GM23248 (cell line): ENCODE measurements at regions not wholly inside any gene's neighbourhood (a gene's known extent, or its start where the extent isn't known, plus 50 kb on each side); places are given as distances from the start of the nearest gene placed in this dataset.

Experiments
- DNase-seq: peaks from one replicate; pipeline ENCODE4 v3.0.0-alpha.2; 2015
- H2AFZ ChIP-seq: fragments of 200-600 bp; sonication (generic); 2 replicates; pipeline ENCODE4 v1.6.1; 2016; ENCODE audit warnings: antibody characterized with exemption
- H3F3A ChIP-seq: fragments of 200-600 bp; sonication (generic); 2 replicates; pipeline ENCODE4 v1.6.1; 2016; ENCODE audit warnings: mild to moderate bottlenecking, antibody characterized with exemption, mixed run types; ENCODE audit not compliant: insufficient read depth
- H3K27ac ChIP-seq: fragments of 200-600 bp; sonication (generic); 2 replicates; pipeline ENCODE4 v1.5.1; 2016; ENCODE audit warnings: mild to moderate bottlenecking
- H3K27me3 ChIP-seq: fragments of 200-600 bp; sonication (generic); replicated peaks from 2 replicates; pipeline ENCODE4 v1.6.1; 2016; ENCODE audit warnings: mild to moderate bottlenecking; ENCODE audit not compliant: insufficient read depth
- H3K36me3 ChIP-seq: fragments of 200-600 bp; sonication (generic); 2 replicates; pipeline ENCODE4 v1.6.1; 2016; ENCODE audit warnings: low read depth, mild to moderate bottlenecking
- H3K4me1 ChIP-seq: fragments of 200-600 bp; sonication (generic); 2 replicates; pipeline ENCODE4 v1.6.1; 2016; ENCODE audit warnings: mild to moderate bottlenecking; ENCODE audit not compliant: insufficient read depth
- H3K4me2 ChIP-seq: fragments of 200-600 bp; sonication (generic); one replicate; pipeline ENCODE4 v1.6.1; 2016; ENCODE audit warnings: mild to moderate bottlenecking; ENCODE audit not compliant: unreplicated experiment
- H3K4me3 ChIP-seq: fragments of 200-600 bp; sonication (generic); 2 replicates; pipeline ENCODE4 v1.5.1; 2016; ENCODE audit warnings: mild to moderate bottlenecking
- H3K79me2 ChIP-seq: fragments of 200-600 bp; sonication (generic); 2 replicates; pipeline ENCODE4 v1.6.1; 2016; ENCODE audit warnings: mild to moderate bottlenecking; ENCODE audit not compliant: insufficient read depth
- H3K9ac ChIP-seq: fragments of 200-600 bp; sonication (generic); 2 replicates; pipeline ENCODE4 v1.6.1; 2016; ENCODE audit warnings: mild to moderate bottlenecking
- H3K9me2 ChIP-seq: fragments of 200-600 bp; sonication (generic); 2 replicates; pipeline ENCODE4 v1.6.1; 2016; ENCODE audit warnings: mixed run types, mild to moderate bottlenecking, moderate library complexity; ENCODE audit not compliant: insufficient read depth
- H3K9me3 ChIP-seq: fragments of 200-600 bp; sonication (generic); one replicate; pipeline ENCODE4 v1.6.1; 2017; ENCODE audit warnings: low read depth
- H4K20me1 ChIP-seq: fragments of 200-600 bp; sonication (generic); 2 replicates; pipeline ENCODE4 v1.6.0; 2016; ENCODE audit not compliant: insufficient read depth
- EZH2 ChIP-seq: fragments of 200-600 bp; sonication (generic); IDR thresholded peaks from 2 replicates; pipeline ENCODE4 v1.6.1; 2018; ENCODE audit warnings: antibody characterized with exemption, mild to moderate bottlenecking; ENCODE audit not compliant: insufficient read depth, poor library complexity, severe bottlenecking
- EZH2phosphoT487 ChIP-seq: fragments of 200-600 bp; sonication (generic); IDR thresholded peaks from 2 replicates; pipeline ENCODE4 v1.6.1; 2018; ENCODE audit warnings: antibody characterized with exemption, moderate library complexity, mild to moderate bottlenecking, low read depth; ENCODE audit not compliant: insufficient read depth
- WGBS, 2 experiments: methylation state at CpG; one replicate each; pipeline ENCODE4 v1.1.6; 2015 to 2017; ENCODE audit warnings: low lambda C conversion rate in 2 of 2, low coverage in 1 of 2; ENCODE audit errors: missing lambda C conversion rate in 2 of 2; 5-methylcytosine and 5-hydroxymethylcytosine counted together
- in situ Hi-C: fragments of 300-500 bp; cut with MboI; formaldehyde crosslinking; loops from 2 replicates; pipeline ENCODE4 v1.15.0; 2020

- H3K4me2 ChIP-seq = no peak overlapping the region
- no peak overlapping the region for H3K4me3 ChIP-seq
- peaks cover 7% of the 10 kb centered on the region; the same call in 1 of the 2 replicates for H3F3A ChIP-seq
- no peaks in the 10 kb centered on the region for H3K36me3 ChIP-seq
- in situ Hi-C loops = no loop called here
- no peak for DNase-seq
- no peaks in the 10 kb centered on the region for H3K4me1 ChIP-seq
- no peak overlapping the region for H3K9ac ChIP-seq
- H3K9me2 ChIP-seq = no peaks in the 10 kb centered on the region
- H3K27me3 ChIP-seq = peaks cover 29% of the 10 kb centered on the region
- H2AFZ ChIP-seq = no peak overlapping the region
- no peaks in the 10 kb centered on the region for H3K79me2 ChIP-seq
- no peaks in the 10 kb centered on the region for H3K9me3 ChIP-seq
- no peak overlapping the region for H3K27ac ChIP-seq
- TF ChIP-seq EZH2phosphoT487 (no peak), EZH2 (no peak)
- WGBS, 2 experiments = 9 to 14% methylated on average over 2 of the region's 2 CpGs
- H4K20me1 ChIP-seq = no peaks in the 10 kb centered on the region
Observed at GRCh38 chr20:6680441-6680840, 87.0 kb upstream of the BMP2 start.

DNA sequence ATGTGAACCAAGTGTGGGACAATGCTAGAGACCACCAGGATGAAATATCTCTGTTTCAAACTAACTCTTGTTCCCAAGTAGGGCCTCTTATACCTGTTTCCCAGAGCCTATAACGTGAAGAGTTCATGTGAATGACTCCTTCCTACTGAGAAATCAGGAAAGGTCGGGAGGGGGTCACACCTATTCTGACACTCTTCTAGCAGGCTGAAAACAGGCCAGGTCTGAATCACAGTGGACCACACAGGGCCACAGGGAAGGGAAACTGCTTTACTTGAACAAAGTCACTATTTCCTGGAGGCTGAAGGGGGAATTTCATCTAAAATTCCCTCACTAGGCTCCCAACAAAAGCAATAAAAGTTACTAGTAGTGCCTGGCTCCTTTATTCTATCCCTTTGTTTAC is 88.4 kb upstream of the BMP2 start:
- Histone ChIP-seq H3K27ac (no peak overlapping the region), H3K79me2 (no peaks in the 10 kb centered on the region), H3K9me3 (no peaks in the 10 kb centered on the region), H3F3A (no peaks in the 10 kb centered on the region), H4K20me1 (no peaks in the 10 kb centered on the region), H2AFZ (no peak overlapping the region), H3K4me3 (no peak overlapping the region), H3K4me1 (no peaks in the 10 kb centered on the region), H3K36me3 (no peaks in the 10 kb centered on the region), H3K4me2 (no peak overlapping the region), H3K9me2 (no peaks in the 10 kb centered on the region), H3K9ac (no peak overlapping the region), H3K27me3 (peaks cover 29% of the 10 kb centered on the region)
- no peak for DNase-seq
- in situ Hi-C loops = no loop called here
- WGBS, 2 experiments = 9 to 20% methylated on average over 2 of the region's 2 CpGs
- TF ChIP-seq EZH2 (no peak), EZH2phosphoT487 (no peak)

DNA sequence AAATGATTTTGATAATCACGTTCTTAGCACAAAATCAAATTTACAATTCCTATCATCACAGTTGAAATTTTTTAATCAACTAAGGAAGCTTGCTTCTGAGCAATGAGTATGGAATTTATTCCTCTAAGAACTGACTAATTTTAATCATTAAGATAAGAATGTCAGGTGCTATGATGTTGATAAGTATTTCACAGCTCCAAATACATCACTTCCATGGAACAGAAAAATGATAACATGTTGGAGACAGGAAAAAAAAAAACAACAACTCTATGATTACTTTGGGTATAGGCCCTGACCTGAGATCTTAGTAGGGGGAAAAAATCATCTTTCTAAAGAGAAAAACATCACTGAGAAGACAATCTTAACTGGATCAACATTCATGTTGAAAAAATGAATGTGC is 89.4 kb upstream of the BMP2 start:
- H3K27ac ChIP-seq = no peak overlapping the region
- TF ChIP-seq EZH2 = no peak
- TF ChIP-seq EZH2phosphoT487 = no peak
- H3F3A ChIP-seq = no peaks in the 10 kb centered on the region
- no peaks in the 10 kb centered on the region for H3K9me2 ChIP-seq
- no peak overlapping the region for H2AFZ ChIP-seq
- H3K27me3 ChIP-seq = peaks cover 28% of the 10 kb centered on the region
- H3K36me3 ChIP-seq = no peaks in the 10 kb centered on the region
- DNase-seq = no peak
- H3K79me2 ChIP-seq = no peaks in the 10 kb centered on the region
- no peak overlapping the region for H3K4me3 ChIP-seq
- H3K4me2 ChIP-seq = no peak overlapping the region
- no peaks in the 10 kb centered on the region for H3K4me1 ChIP-seq
- no peak overlapping the region for H3K9ac ChIP-seq
- WGBS, 2 experiments = 15% methylated on average over 1 of the region's 1 CpG
- in situ Hi-C loops = no loop called here
- H4K20me1 ChIP-seq = no peaks in the 10 kb centered on the region
- H3K9me3 ChIP-seq = no peaks in the 10 kb centered on the region

DNA sequence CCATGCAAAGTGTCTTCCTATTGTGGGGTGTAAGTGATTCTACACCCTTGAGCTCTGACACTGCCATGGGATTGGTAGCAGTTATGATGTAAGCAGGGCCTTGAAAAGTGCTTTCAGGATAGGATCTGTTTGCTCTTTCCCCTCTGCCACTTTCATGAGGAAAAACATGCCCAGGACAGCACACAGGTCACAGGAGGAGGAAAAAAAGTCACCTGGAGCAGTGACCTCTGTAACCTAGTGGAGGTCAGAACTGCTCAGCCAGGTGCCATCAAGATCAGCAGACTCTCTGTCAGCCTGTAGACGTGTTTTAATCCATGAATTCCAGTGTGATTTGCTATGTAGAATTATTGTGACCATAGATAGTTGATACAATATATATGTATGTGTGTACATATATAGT is 92.7 kb upstream of the BMP2 start:
- Histone ChIP-seq H3K27ac (no peak overlapping the region), H3K4me1 (no peaks in the 10 kb centered on the region), H3K4me3 (no peak overlapping the region), H2AFZ (no peak overlapping the region), H3K9me3 (no peaks in the 10 kb centered on the region), H3K9ac (no peak overlapping the region), H3K79me2 (no peaks in the 10 kb centered on the region), H3K36me3 (no peaks in the 10 kb centered on the region), H3K4me2 (no peak overlapping the region), H3F3A (no peaks in the 10 kb centered on the region), H3K27me3 (peaks cover 11% of the 10 kb centered on the region; the same call in 1 of the 2 replicates), H4K20me1 (no peaks in the 10 kb centered on the region), H3K9me2 (no peaks in the 10 kb centered on the region)
- in situ Hi-C loops = no loop called here
- TF ChIP-seq EZH2phosphoT487 = no peak
- 0 to 3% methylated on average over 1 of the region's 1 CpG for WGBS, 2 experiments
- DNase-seq = no peak

GRCh38 chr20:6673071-6673470 is 94.4 kb upstream of the BMP2 start:
- Histone ChIP-seq H3K4me1 (no peaks in the 10 kb centered on the region), H3K27me3 (peaks cover 9% of the 10 kb centered on the region; the same call in 1 of the 2 replicates), H3K4me3 (no peak overlapping the region), H4K20me1 (no peaks in the 10 kb centered on the region), H3K9me3 (no peaks in the 10 kb centered on the region), H3K9me2 (no peaks in the 10 kb centered on the region), H3K4me2 (no peak overlapping the region), H3K36me3 (no peaks in the 10 kb centered on the region), H2AFZ (no peak overlapping the region), H3F3A (no peaks in the 10 kb centered on the region), H3K79me2 (no peaks in the 10 kb centered on the region), H3K9ac (no peak overlapping the region), H3K27ac (no peak overlapping the region)
- WGBS, 2 experiments = 60 to 64% methylated on average over 3 of the region's 3 CpGs
- no peak for DNase-seq
- TF ChIP-seq EZH2 (no peak), EZH2phosphoT487 (no peak)
- in situ Hi-C loops = no loop called here
